GM23338 (cell line): ENCODE measurements at regions not wholly inside any gene's neighbourhood (a gene's known extent, or its start where the extent isn't known, plus 50 kb on each side); places are given as distances from the start of the nearest gene placed in this dataset.

Source experiments
- ATAC-seq: fragments of 200-7000 bp; cut with Tn5 transposase; 3 replicates; pipeline ENCODE4 v1.9.1; 2020
- DNase-seq: peaks from one replicate; pipeline ENCODE4 v3.0.0-alpha.2; 2015; ENCODE audit warnings: low spot score
- H2AFZ ChIP-seq: fragments of 200-600 bp; sonication (generic); 2 replicates; pipeline ENCODE4 v1.8.0; 2016; ENCODE audit warnings: antibody characterized with exemption, mild to moderate bottlenecking, moderate library complexity
- H3F3A ChIP-seq: fragments of 200-600 bp; sonication (generic); replicated peaks from 2 replicates; pipeline ENCODE4 v1.8.0; 2017; ENCODE audit warnings: antibody characterized with exemption, mixed run types, low read depth
- H3K27ac ChIP-seq: fragments of 200-600 bp; sonication (generic); 2 replicates; pipeline ENCODE4 v1.6.1; 2016; ENCODE audit warnings: low read depth
- H3K27me3 ChIP-seq: fragments of 200-600 bp; sonication (generic); 2 replicates; pipeline ENCODE4 v1.8.0; 2016; ENCODE audit warnings: mild to moderate bottlenecking, mixed run types, moderate library complexity; ENCODE audit not compliant: insufficient read depth
- H3K36me3 ChIP-seq: fragments of 200-600 bp; sonication (generic); 2 replicates; pipeline ENCODE4 v1.8.0; 2016; ENCODE audit warnings: mild to moderate bottlenecking; ENCODE audit not compliant: insufficient read depth
- H3K4me1 ChIP-seq: fragments of 200-600 bp; sonication (generic); 2 replicates; pipeline ENCODE4 v1.8.0; 2016; ENCODE audit warnings: mild to moderate bottlenecking, moderate library complexity; ENCODE audit not compliant: insufficient read depth
- H3K4me2 ChIP-seq: fragments of 200-600 bp; sonication (generic); 2 replicates; pipeline ENCODE4 v1.7.1; 2017; ENCODE audit warnings: mixed run types
- H3K4me3 ChIP-seq: fragments of 200-600 bp; sonication (generic); 2 replicates; pipeline ENCODE4 v1.6.1; 2016; ENCODE audit warnings: mixed run types
- H3K79me2 ChIP-seq: fragments of 200-600 bp; sonication (generic); replicated peaks from 2 replicates; pipeline ENCODE4 v1.8.0; 2017; ENCODE audit warnings: mild to moderate bottlenecking; ENCODE audit not compliant: insufficient read depth
- H3K9me2 ChIP-seq: fragments of 200-600 bp; sonication (generic); 2 replicates; pipeline ENCODE4 v1.8.0; 2017; ENCODE audit not compliant: insufficient read depth
- H4K20me1 ChIP-seq: fragments of 200-600 bp; sonication (generic); replicated peaks from 2 replicates; pipeline ENCODE4 v1.8.0; 2017; ENCODE audit warnings: mild to moderate bottlenecking; ENCODE audit not compliant: insufficient read depth
- H3K27ac Mint-ChIP-seq: 2 replicates; pipeline ENCODE4 v1.8.0; 2020; ENCODE audit warnings: inconsistent platforms, mild to moderate bottlenecking, moderate library complexity, mixed read lengths
- H3K27me3 Mint-ChIP-seq: 3 replicates; pipeline ENCODE4 v1.8.0; 2022; ENCODE audit warnings: low read depth, mild to moderate bottlenecking, moderate library complexity, mixed read lengths, inconsistent platforms; ENCODE audit not compliant: insufficient read depth, poor library complexity
- H3K36me3 Mint-ChIP-seq: 3 replicates; pipeline ENCODE4 v1.8.0; 2021; ENCODE audit warnings: low read depth, mild to moderate bottlenecking, inconsistent platforms, moderate library complexity, mixed read lengths
- H3K4me1 Mint-ChIP-seq: 3 replicates; pipeline ENCODE4 v1.8.0; 2020; ENCODE audit warnings: mild to moderate bottlenecking, inconsistent platforms, mixed read lengths
- H3K4me3 Mint-ChIP-seq: 3 replicates; pipeline ENCODE4 v1.8.0; 2021; ENCODE audit warnings: moderate library complexity, mild to moderate bottlenecking, inconsistent platforms, mixed read lengths
- H3K9me3 Mint-ChIP-seq: 3 replicates; pipeline ENCODE4 v1.8.0; 2020; ENCODE audit warnings: moderate library complexity, mild to moderate bottlenecking, inconsistent platforms, mixed read lengths
- JUNB ChIP-seq: IDR thresholded peaks from one replicate; pipeline ENCODE4 v1.6.1; 2016; ENCODE audit warnings: antibody characterized with exemption; ENCODE audit not compliant: unreplicated experiment
- NANOG ChIP-seq: IDR thresholded peaks from 2 replicates; pipeline ENCODE4 v1.6.1; 2016; ENCODE audit warnings: antibody characterized with exemption, borderline replicate concordance
- POLR2AphosphoS5 ChIP-seq: IDR thresholded peaks from 2 replicates; pipeline ENCODE4 v1.6.1; 2016; ENCODE audit warnings: antibody characterized with exemption, low read depth
- ZNF114 ChIP-seq: fragments of 250-450 bp; sonication (Bioruptor Pico); IDR thresholded peaks from 2 replicates; pipeline ENCODE4 v1.5.0; 2020; ENCODE audit warnings: mild to moderate bottlenecking, moderate library complexity
- TF ChIP-seq, protein P1 (sequence below), 2 experiments: fragments of 200-600 bp in 1 of 2; sonication (generic) in 1 of 2; conservative IDR thresholded peaks; 2 replicates each; pipeline versions ENCODE4 v1.5.1 to v1.6.1; 2016 to 2017; ENCODE audit warnings: antibody characterized with exemption in 2 of 2, low read depth in 2 of 2, mild to moderate bottlenecking in 2 of 2, moderate library complexity in 1 of 2
- TF ChIP-seq, protein P2 (sequence below): fragments of 250-450 bp; sonication (Bioruptor Pico); IDR thresholded peaks from 2 replicates; pipeline ENCODE4 v1.5.0; 2020; ENCODE audit warnings: mild to moderate bottlenecking, moderate library complexity

DNA sequence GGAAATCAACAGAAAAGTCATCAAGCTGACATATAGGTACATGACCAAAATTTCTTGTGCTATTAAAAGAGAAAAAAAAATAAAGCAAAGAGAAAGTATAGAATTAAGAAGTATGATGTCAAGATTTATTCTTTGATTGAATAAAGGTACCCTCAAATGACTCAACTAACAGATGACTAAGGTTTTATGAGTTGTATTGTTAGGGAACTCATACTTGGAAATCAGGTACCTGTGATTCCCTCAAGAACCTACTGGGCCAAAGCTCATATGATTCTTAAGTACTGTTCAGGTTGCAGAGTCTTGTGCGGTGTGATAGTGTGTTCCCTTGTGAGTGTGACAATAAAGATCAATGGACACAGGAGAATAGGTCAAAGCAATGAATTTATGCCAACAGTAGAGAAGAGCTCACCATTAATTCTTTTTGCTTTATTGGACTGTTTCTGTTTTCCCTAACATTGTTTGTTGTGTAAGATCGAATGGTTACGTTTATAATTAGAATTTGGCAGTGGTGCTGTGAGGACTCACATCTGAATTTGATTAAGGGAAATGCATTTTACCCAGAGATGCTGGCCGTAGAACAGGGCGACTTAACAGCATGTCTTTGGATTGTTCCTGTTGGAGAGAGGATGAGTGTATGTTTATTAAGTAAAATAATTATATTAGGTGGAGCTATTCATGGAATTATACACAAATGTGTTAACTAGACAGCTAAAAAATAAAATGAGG lies 293.2 kb upstream of the SEMA3D start:
- Mint-ChIP-seq H3K9me3 (no peaks in the 10 kb centered on the region), H3K27me3 (no peaks in the 10 kb centered on the region), H3K4me1 (peaks cover 4% of the 10 kb centered on the region; the same call in 2 of the 3 replicates), H3K4me3 (no peak overlapping the region), H3K36me3 (no peaks in the 10 kb centered on the region), H3K27ac (no peak overlapping the region)
- Histone ChIP-seq H3K9me2 (no peaks in the 10 kb centered on the region), H3K36me3 (no peaks in the 10 kb centered on the region), H3K4me1 (no peaks in the 10 kb centered on the region), H3K4me3 (no peak overlapping the region), H3F3A (no peaks in the 10 kb centered on the region), H3K4me2 (no peak overlapping the region), H2AFZ (0 out of 2 replicates have a peak overlapping the region, but pooled peaks have one; percentile 33), H4K20me1 (no peaks in the 10 kb centered on the region), H3K27me3 (no peaks in the 10 kb centered on the region), H3K79me2 (no peaks in the 10 kb centered on the region), H3K27ac (no peak overlapping the region)
- DNase-seq, result no peak
- no peak for ATAC-seq
- TF ChIP-seq, protein P1, sequence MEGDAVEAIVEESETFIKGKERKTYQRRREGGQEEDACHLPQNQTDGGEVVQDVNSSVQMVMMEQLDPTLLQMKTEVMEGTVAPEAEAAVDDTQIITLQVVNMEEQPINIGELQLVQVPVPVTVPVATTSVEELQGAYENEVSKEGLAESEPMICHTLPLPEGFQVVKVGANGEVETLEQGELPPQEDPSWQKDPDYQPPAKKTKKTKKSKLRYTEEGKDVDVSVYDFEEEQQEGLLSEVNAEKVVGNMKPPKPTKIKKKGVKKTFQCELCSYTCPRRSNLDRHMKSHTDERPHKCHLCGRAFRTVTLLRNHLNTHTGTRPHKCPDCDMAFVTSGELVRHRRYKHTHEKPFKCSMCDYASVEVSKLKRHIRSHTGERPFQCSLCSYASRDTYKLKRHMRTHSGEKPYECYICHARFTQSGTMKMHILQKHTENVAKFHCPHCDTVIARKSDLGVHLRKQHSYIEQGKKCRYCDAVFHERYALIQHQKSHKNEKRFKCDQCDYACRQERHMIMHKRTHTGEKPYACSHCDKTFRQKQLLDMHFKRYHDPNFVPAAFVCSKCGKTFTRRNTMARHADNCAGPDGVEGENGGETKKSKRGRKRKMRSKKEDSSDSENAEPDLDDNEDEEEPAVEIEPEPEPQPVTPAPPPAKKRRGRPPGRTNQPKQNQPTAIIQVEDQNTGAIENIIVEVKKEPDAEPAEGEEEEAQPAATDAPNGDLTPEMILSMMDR (conservative IDR thresholded peaks at IDR 0.05; ENCODE audit: low read depth in 2 of 2), result no peak
- no peak for TF ChIP-seq JUNB
- no peak for TF ChIP-seq NANOG
- TF ChIP-seq, protein P2, sequence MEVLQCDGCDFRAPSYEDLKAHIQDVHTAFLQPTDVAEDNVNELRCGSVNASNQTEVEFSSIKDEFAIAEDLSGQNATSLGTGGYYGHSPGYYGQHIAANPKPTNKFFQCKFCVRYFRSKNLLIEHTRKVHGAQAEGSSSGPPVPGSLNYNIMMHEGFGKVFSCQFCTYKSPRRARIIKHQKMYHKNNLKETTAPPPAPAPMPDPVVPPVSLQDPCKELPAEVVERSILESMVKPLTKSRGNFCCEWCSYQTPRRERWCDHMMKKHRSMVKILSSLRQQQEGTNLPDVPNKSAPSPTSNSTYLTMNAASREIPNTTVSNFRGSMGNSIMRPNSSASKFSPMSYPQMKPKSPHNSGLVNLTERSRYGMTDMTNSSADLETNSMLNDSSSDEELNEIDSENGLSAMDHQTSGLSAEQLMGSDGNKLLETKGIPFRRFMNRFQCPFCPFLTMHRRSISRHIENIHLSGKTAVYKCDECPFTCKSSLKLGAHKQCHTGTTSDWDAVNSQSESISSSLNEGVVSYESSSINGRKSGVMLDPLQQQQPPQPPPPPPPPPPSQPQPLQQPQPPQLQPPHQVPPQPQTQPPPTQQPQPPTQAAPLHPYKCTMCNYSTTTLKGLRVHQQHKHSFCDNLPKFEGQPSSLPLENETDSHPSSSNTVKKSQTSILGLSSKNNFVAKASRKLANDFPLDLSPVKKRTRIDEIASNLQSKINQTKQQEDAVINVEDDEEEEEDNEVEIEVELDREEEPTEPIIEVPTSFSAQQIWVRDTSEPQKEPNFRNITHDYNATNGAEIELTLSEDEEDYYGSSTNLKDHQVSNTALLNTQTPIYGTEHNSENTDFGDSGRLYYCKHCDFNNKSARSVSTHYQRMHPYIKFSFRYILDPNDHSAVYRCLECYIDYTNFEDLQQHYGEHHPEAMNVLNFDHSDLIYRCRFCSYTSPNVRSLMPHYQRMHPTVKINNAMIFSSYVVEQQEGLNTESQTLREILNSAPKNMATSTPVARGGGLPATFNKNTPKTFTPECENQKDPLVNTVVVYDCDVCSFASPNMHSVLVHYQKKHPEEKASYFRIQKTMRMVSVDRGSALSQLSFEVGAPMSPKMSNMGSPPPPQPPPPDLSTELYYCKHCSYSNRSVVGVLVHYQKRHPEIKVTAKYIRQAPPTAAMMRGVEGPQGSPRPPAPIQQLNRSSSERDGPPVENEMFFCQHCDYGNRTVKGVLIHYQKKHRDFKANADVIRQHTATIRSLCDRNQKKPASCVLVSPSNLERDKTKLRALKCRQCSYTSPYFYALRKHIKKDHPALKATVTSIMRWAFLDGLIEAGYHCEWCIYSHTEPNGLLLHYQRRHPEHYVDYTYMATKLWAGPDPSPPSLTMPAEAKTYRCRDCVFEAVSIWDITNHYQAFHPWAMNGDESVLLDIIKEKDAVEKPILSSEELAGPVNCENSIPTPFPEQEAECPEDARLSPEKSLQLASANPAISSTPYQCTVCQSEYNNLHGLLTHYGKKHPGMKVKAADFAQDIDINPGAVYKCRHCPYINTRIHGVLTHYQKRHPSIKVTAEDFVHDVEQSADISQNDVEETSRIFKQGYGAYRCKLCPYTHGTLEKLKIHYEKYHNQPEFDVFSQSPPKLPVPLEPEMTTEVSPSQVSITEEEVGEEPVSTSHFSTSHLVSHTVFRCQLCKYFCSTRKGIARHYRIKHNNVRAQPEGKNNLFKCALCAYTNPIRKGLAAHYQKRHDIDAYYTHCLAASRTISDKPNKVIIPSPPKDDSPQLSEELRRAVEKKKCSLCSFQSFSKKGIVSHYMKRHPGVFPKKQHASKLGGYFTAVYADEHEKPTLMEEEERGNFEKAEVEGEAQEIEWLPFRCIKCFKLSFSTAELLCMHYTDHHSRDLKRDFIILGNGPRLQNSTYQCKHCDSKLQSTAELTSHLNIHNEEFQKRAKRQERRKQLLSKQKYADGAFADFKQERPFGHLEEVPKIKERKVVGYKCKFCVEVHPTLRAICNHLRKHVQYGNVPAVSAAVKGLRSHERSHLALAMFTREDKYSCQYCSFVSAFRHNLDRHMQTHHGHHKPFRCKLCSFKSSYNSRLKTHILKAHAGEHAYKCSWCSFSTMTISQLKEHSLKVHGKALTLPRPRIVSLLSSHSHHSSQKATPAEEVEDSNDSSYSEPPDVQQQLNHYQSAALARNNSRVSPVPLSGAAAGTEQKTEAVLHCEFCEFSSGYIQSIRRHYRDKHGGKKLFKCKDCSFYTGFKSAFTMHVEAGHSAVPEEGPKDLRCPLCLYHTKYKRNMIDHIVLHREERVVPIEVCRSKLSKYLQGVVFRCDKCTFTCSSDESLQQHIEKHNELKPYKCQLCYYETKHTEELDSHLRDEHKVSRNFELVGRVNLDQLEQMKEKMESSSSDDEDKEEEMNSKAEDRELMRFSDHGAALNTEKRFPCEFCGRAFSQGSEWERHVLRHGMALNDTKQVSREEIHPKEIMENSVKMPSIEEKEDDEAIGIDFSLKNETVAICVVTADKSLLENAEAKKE (CRISPR knock-in tag), result no peak
- no peak for TF ChIP-seq POLR2AphosphoS5
- TF ChIP-seq ZNF114, result no peak
